ENCODE measurements at regions not wholly inside any gene's neighbourhood (a gene's known extent, or its start where the extent isn't known, plus 50 kb on each side); places are given as distances from the start of the nearest gene placed in this dataset.
A peak's percentile ranks its signal among the peaks of the same experiment; 100 is the strongest.

GRCh38 chr3:8329598-8329997 lies 172.0 kb upstream of the LMCD1 start:
- no peak for TF ChIP-seq MAX (IDR thresholded peaks at IDR 0.05; ENCODE audit: low read depth, low read length)
- TF ChIP-seq MYC (IDR thresholded peaks at IDR 0.05; ENCODE audit: low read depth, low read length): no peak
- no peak for TF ChIP-seq CTCF (IDR thresholded peaks at IDR 0.05; ENCODE audit: low read depth, low read length)
- no peak for TF ChIP-seq POLR2A (IDR thresholded peaks at IDR 0.05; ENCODE audit: extremely low read depth, insufficient read length)
- no peak overlapping the region for H3K4me3 ChIP-seq (ENCODE audit: low read depth, low read length)
- no peak for DNase-seq (ENCODE audit: low read depth)

- no peak for TF ChIP-seq POLR2A (IDR thresholded peaks at IDR 0.05; ENCODE audit: extremely low read depth, insufficient read length)
- TF ChIP-seq MYC (IDR thresholded peaks at IDR 0.05; ENCODE audit: low read depth, low read length): no peak
- TF ChIP-seq MAX (IDR thresholded peaks at IDR 0.05; ENCODE audit: low read depth, low read length): no peak
- TF ChIP-seq CTCF (IDR thresholded peaks at IDR 0.05; ENCODE audit: low read depth, low read length): peak; percentile 50
- no peak overlapping the region for H3K4me3 ChIP-seq (ENCODE audit: low read depth, low read length)
- peak; percentile 8 for DNase-seq (ENCODE audit: low read depth)
These were observed 165.2 kb upstream of the LMCD1 start for GRCh38 chr3:8336456-8336855.

DNA sequence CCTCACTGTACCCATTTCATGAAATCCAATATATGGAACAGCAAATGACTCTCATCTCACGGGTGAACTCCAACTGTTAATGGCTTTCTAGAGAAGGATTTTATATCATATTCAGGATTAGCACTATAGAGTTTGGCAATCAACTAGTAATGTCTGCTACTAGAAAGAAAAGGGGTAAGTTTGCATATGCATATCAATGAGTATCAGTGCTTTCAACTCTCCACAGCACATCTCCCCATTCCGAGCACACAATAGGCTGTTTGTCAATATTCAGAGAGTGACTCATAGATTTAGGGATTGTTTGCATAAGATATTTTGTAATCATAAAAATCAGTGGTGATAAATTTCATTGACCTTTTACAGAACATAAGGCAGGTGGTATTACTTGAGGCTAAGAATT lies 163.2 kb upstream of the LMCD1 start:
- no peak for TF ChIP-seq POLR2A (IDR thresholded peaks at IDR 0.05; ENCODE audit: extremely low read depth, insufficient read length)
- TF ChIP-seq MAX (IDR thresholded peaks at IDR 0.05; ENCODE audit: low read depth, low read length): no peak
- TF ChIP-seq CTCF (IDR thresholded peaks at IDR 0.05; ENCODE audit: low read depth, low read length): no peak
- no peak for TF ChIP-seq MYC (IDR thresholded peaks at IDR 0.05; ENCODE audit: low read depth, low read length)
- no peak overlapping the region for H3K4me3 ChIP-seq (ENCODE audit: low read depth, low read length)
- no peak for DNase-seq (ENCODE audit: low read depth)

DNA sequence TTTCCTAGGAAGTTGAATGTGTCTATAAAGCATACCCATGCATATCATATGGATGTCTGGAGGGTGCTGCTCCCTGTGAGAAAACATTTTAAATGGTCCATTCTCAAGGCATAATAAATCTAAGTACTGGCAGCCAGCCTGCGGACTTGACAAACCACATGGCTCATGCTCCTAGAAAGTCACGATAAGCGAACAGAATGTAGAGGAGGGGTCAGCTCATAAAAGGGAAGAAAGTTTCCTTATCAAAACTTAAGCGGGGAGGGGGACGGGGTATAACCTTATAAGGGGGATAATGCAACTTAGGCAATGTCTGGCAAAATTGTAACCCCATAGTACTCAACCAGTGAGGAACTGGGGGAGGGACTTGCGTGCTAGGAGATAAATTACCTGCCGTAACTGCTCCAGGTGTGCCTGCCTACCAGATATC lies 159.8 kb upstream of the LMCD1 start:
- H3K4me3 ChIP-seq (ENCODE audit: low read depth, low read length): no peak overlapping the region
- DNase-seq (ENCODE audit: low read depth): no peak
- TF ChIP-seq POLR2A (IDR thresholded peaks at IDR 0.05; ENCODE audit: extremely low read depth, insufficient read length) (no peak), MAX (IDR thresholded peaks at IDR 0.05; ENCODE audit: low read depth, low read length) (no peak), MYC (IDR thresholded peaks at IDR 0.05; ENCODE audit: low read depth, low read length) (no peak), CTCF (IDR thresholded peaks at IDR 0.05; ENCODE audit: low read depth, low read length) (no peak)

- H3K4me3 ChIP-seq (ENCODE audit: low read depth, low read length): no peak overlapping the region
- no peak for DNase-seq (ENCODE audit: low read depth)
- TF ChIP-seq MAX (IDR thresholded peaks at IDR 0.05; ENCODE audit: low read depth, low read length) (no peak), MYC (IDR thresholded peaks at IDR 0.05; ENCODE audit: low read depth, low read length) (no peak), CTCF (IDR thresholded peaks at IDR 0.05; ENCODE audit: low read depth, low read length) (no peak), POLR2A (IDR thresholded peaks at IDR 0.05; ENCODE audit: extremely low read depth, insufficient read length) (no peak)
These were observed 158.6 kb upstream of the LMCD1 start for GRCh38 chr3:8343058-8343457.

- no peak for DNase-seq (ENCODE audit: low read depth)
- H3K4me3 ChIP-seq (ENCODE audit: low read depth, low read length): no peak overlapping the region
- no peak for TF ChIP-seq MAX (IDR thresholded peaks at IDR 0.05; ENCODE audit: low read depth, low read length)
- TF ChIP-seq POLR2A (IDR thresholded peaks at IDR 0.05; ENCODE audit: extremely low read depth, insufficient read length): no peak
- TF ChIP-seq CTCF (IDR thresholded peaks at IDR 0.05; ENCODE audit: low read depth, low read length): no peak
- TF ChIP-seq MYC (IDR thresholded peaks at IDR 0.05; ENCODE audit: low read depth, low read length): no peak
These were observed 156.2 kb upstream of the LMCD1 start for GRCh38 chr3:8345398-8345797.

Measured in NB4 (cell line).